ENCODE measurements at regions not wholly inside any gene's neighbourhood (a gene's known extent, or its start where the extent isn't known, plus 50 kb on each side); places are given as distances from the start of the nearest gene placed in this dataset.

DNA sequence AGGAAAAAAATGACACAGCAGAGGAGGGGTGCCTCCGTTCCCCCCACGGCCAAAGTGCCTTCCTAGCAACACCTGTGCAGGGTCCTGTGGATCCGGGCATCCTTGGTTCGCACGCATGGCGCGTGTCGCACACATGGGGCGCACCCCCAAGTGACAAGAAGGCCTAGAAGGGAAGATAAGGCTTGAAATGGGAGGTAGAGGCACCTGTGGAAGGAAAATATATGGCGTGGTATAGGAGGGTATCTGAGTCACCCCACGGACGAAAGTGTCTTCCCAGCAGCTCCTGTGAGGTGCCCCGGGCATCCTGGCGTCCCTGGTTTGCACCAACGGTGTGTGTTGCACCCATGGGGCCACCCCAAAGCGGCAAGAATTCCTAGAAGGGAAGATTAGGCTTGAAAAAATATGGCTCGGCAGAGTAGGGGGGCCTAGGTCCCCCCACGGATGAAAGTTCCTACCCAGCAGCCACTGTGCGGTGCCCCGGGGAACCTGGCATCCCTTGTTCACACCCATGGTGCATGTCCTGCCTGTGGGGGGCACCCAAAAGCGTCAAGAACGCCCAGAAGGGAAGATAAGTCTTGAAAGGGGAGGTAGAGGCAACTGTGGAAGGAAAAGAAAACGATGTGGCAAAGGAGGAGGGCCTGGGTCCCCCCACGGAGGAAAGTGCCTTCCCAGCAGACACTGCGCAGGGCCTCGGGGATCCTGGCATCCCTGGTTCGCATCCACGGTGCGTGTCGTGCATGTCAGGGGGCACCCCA lies 280.0 kb downstream of the ALG10 start:
- no peaks in the 10 kb centered on the region for H3K36me3 ChIP-seq (ENCODE audit: control insufficient read depth, insufficient read depth, low read length)
- H3K4me1 ChIP-seq = no peaks in the 10 kb centered on the region
- H3K9me3 ChIP-seq (ENCODE audit: control insufficient read depth, low read length) = no peaks in the 10 kb centered on the region
- no peak overlapping the region for H3K27ac ChIP-seq
- H3K9ac ChIP-seq = no peak overlapping the region
- H2AFZ ChIP-seq = no peak overlapping the region
- H3K4me2 ChIP-seq (ENCODE audit: low read length) = no peak overlapping the region
- H3K27me3 ChIP-seq (ENCODE audit: control insufficient read depth, insufficient read depth, low read length) = no peaks in the 10 kb centered on the region
- TF ChIP-seq, protein P1, sequence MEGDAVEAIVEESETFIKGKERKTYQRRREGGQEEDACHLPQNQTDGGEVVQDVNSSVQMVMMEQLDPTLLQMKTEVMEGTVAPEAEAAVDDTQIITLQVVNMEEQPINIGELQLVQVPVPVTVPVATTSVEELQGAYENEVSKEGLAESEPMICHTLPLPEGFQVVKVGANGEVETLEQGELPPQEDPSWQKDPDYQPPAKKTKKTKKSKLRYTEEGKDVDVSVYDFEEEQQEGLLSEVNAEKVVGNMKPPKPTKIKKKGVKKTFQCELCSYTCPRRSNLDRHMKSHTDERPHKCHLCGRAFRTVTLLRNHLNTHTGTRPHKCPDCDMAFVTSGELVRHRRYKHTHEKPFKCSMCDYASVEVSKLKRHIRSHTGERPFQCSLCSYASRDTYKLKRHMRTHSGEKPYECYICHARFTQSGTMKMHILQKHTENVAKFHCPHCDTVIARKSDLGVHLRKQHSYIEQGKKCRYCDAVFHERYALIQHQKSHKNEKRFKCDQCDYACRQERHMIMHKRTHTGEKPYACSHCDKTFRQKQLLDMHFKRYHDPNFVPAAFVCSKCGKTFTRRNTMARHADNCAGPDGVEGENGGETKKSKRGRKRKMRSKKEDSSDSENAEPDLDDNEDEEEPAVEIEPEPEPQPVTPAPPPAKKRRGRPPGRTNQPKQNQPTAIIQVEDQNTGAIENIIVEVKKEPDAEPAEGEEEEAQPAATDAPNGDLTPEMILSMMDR (IDR thresholded peaks at IDR 0.05) = no peak
- H3K79me2 ChIP-seq = no peaks in the 10 kb centered on the region
- no peak overlapping the region for H3K4me3 ChIP-seq (ENCODE audit: low read depth, low read length)

GRCh38 chr12:34303091-34303870 lies 281.0 kb downstream of the ALG10 start:
- no peaks in the 10 kb centered on the region for H3K9me3 ChIP-seq (ENCODE audit: control insufficient read depth, low read length)
- no peaks in the 10 kb centered on the region for H3K27me3 ChIP-seq (ENCODE audit: control insufficient read depth, insufficient read depth, low read length)
- TF ChIP-seq, protein P1 (IDR thresholded peaks at IDR 0.05) = no peak
- no peak overlapping the region for H3K9ac ChIP-seq
- H2AFZ ChIP-seq = no peak overlapping the region
- no peak overlapping the region for H3K27ac ChIP-seq
- no peak overlapping the region for H3K4me3 ChIP-seq (ENCODE audit: low read depth, low read length)
- no peak overlapping the region for H3K4me2 ChIP-seq (ENCODE audit: low read length)
- H3K36me3 ChIP-seq (ENCODE audit: control insufficient read depth, insufficient read depth, low read length) = no peaks in the 10 kb centered on the region
- no peaks in the 10 kb centered on the region for H3K4me1 ChIP-seq
- H3K79me2 ChIP-seq = no peaks in the 10 kb centered on the region

DNA sequence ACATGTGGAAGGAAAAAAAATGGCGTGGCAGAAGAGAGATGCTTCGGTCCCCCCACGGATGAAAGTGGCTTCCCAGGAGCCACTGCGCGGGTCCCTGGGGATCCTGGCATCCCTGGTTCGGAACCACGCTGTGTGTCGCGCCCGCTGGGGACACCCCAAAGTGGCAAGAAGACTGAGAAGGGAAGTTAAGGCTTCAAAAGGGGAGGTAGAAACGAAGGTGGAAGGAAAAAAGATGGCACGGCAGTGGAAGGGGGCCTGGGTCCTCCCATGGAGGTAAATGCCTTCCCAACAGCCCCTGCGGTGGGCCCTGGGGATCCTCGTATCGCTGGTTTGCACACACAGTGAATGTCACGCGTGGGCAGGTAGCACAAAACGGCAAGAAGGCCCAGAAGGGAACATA lies 281.7 kb downstream of the ALG10 start:
- Histone ChIP-seq H3K9ac (no peak overlapping the region), H3K79me2 (no peaks in the 10 kb centered on the region), H3K36me3 (ENCODE audit: control insufficient read depth, insufficient read depth, low read length) (no peaks in the 10 kb centered on the region), H3K4me2 (ENCODE audit: low read length) (no peak overlapping the region), H3K9me3 (ENCODE audit: control insufficient read depth, low read length) (no peaks in the 10 kb centered on the region), H3K4me3 (ENCODE audit: low read depth, low read length) (no peak overlapping the region), H3K27ac (no peak overlapping the region), H2AFZ (no peak overlapping the region), H3K4me1 (no peaks in the 10 kb centered on the region), H3K27me3 (ENCODE audit: control insufficient read depth, insufficient read depth, low read length) (no peaks in the 10 kb centered on the region)
- TF ChIP-seq, protein P1 (IDR thresholded peaks at IDR 0.05) = no peak

GRCh38 chr12:34304546-34304945 lies 282.2 kb downstream of the ALG10 start:
- Histone ChIP-seq H3K27me3 (ENCODE audit: control insufficient read depth, insufficient read depth, low read length) (no peaks in the 10 kb centered on the region), H3K9me3 (ENCODE audit: control insufficient read depth, low read length) (no peaks in the 10 kb centered on the region)
- TF ChIP-seq, protein P1 (IDR thresholded peaks at IDR 0.05) = no peak

More at GRCh38 chr12:34304546-34304945, 282.2 kb downstream of the ALG10 start:
- Histone ChIP-seq H3K27ac (no peak overlapping the region), H2AFZ (no peak overlapping the region), H3K4me1 (no peaks in the 10 kb centered on the region), H3K4me2 (ENCODE audit: low read length) (no peak overlapping the region), H3K79me2 (no peaks in the 10 kb centered on the region), H3K9ac (no peak overlapping the region), H3K36me3 (ENCODE audit: control insufficient read depth, insufficient read depth, low read length) (no peaks in the 10 kb centered on the region), H3K4me3 (ENCODE audit: low read depth, low read length) (no peak overlapping the region)

Measured in parathyroid adenoma (tissue), 2 donors.